Neuronal stem cell (in vitro differentiated cells): ENCODE measurements at regions not wholly inside any gene's neighbourhood (a gene's known extent, or its start where the extent isn't known, plus 50 kb on each side); places are given as distances from the start of the nearest gene placed in this dataset.
"Not testable (repeated sequence)": the region's sequence is repeated elsewhere in the genome, so short reads cannot be mapped to it uniquely, and the experiment has no call there.

Experiments used
- DNase-seq: peaks from one replicate; pipeline ENCODE4 v3.0.0-alpha.2; 2013; ENCODE audit warnings: low spot score
- H2AFZ ChIP-seq: one replicate; pipeline ENCODE4 v1.6.1; 2013; ENCODE audit warnings: mild to moderate bottlenecking, low read length, inconsistent platforms
- H2AK5ac ChIP-seq: 2 replicates; pipeline ENCODE4 v1.6.1; 2013; ENCODE audit warnings: low read depth, mild to moderate bottlenecking, inconsistent platforms, low read length, moderate library complexity, mixed read lengths
- H2BK120ac ChIP-seq: 2 replicates; pipeline ENCODE4 v1.6.1; 2013; ENCODE audit warnings: low read depth, mild to moderate bottlenecking, inconsistent platforms, low read length, moderate library complexity, mixed read lengths
- H2BK12ac ChIP-seq: one replicate; pipeline ENCODE4 v1.6.1; 2013; ENCODE audit warnings: low read length, inconsistent platforms
- H2BK15ac ChIP-seq: 2 replicates; pipeline ENCODE4 v1.6.1; 2013; ENCODE audit warnings: mild to moderate bottlenecking, low read length, inconsistent platforms, mixed read lengths
- H2BK5ac ChIP-seq: one replicate; pipeline ENCODE4 v1.6.1; 2013; ENCODE audit warnings: inconsistent platforms, mild to moderate bottlenecking, low read length, moderate library complexity
- H3K14ac ChIP-seq: one replicate; pipeline ENCODE4 v1.6.1; 2013; ENCODE audit warnings: low read length, inconsistent platforms
- H3K18ac ChIP-seq: 2 replicates; pipeline ENCODE4 v1.6.1; 2013; ENCODE audit warnings: low read length, inconsistent platforms
- H3K23ac ChIP-seq: 2 replicates; pipeline ENCODE4 v1.6.1; 2013; ENCODE audit warnings: low read depth, mild to moderate bottlenecking, mixed read lengths, low read length, inconsistent platforms; ENCODE audit not compliant: poor library complexity
- H3K27ac ChIP-seq: replicated peaks from 3 replicates; pipeline ENCODE4 v1.5.1; 2013; ENCODE audit warnings: low read length, inconsistent platforms
- H3K27me3 ChIP-seq, 3 experiments: 2 replicates each; pipeline ENCODE4 v1.6.1; 2013; ENCODE audit warnings: low read length in 3 of 3, mild to moderate bottlenecking in 2 of 3, inconsistent platforms in 1 of 3, low read depth in 1 of 3, mixed read lengths in 1 of 3, moderate library complexity in 1 of 3; ENCODE audit not compliant: control insufficient read depth in 3 of 3, insufficient read depth in 3 of 3
- H3K36me3 ChIP-seq, 2 donors: replicated peaks in 1 of 2; 2 replicates each; pipeline ENCODE4 v1.6.1; 2013; ENCODE audit warnings: low read length in 2 of 2; ENCODE audit not compliant: control insufficient read depth in 2 of 2, insufficient read depth in 2 of 2
- H3K4ac ChIP-seq: 2 replicates; pipeline ENCODE4 v1.6.1; 2013; ENCODE audit warnings: inconsistent platforms, mild to moderate bottlenecking, low read length, moderate library complexity
- H3K4me1 ChIP-seq, 2 donors: 1 replicate in 1 of 2; 2 replicates in 1 of 2; pipeline ENCODE4 v1.6.1; 2013; ENCODE audit warnings: low read length in 2 of 2, low read depth in 1 of 2; ENCODE audit not compliant: control insufficient read depth in 2 of 2, insufficient read depth in 1 of 2
- H3K4me2 ChIP-seq: one replicate; pipeline ENCODE4 v1.6.1; 2013; ENCODE audit warnings: mild to moderate bottlenecking, low read length, inconsistent platforms; ENCODE audit not compliant: insufficient read depth, poor library complexity, severe bottlenecking
- H3K4me3 ChIP-seq, 2 donors: 2 replicates each; pipeline ENCODE4 v1.5.1; 2013; ENCODE audit warnings: low read length in 2 of 2, mild to moderate bottlenecking in 2 of 2, inconsistent platforms in 1 of 2, moderate library complexity in 1 of 2
- H3K79me1 ChIP-seq: one replicate; pipeline ENCODE4 v1.6.1; 2013; ENCODE audit warnings: low read depth, mild to moderate bottlenecking, inconsistent platforms, low read length, moderate library complexity
- H3K9ac ChIP-seq: one replicate; pipeline ENCODE4 v1.6.1; 2013; ENCODE audit warnings: mild to moderate bottlenecking, low read depth, low read length, inconsistent platforms; ENCODE audit not compliant: poor library complexity
- H3K9me3 ChIP-seq, 2 donors: replicated peaks in 1 of 2; 2 replicates each; pipeline versions ENCODE3 to v1.6.1; 2013; ENCODE audit warnings: low read length in 2 of 2, mild to moderate bottlenecking in 2 of 2, inconsistent platforms in 1 of 2, low read depth in 1 of 2, mixed read lengths in 1 of 2, moderate library complexity in 1 of 2; ENCODE audit not compliant: control insufficient read depth in 2 of 2, insufficient read depth in 1 of 2
- H4K8ac ChIP-seq: one replicate; pipeline ENCODE4 v1.6.1; 2013; ENCODE audit warnings: low read depth, mild to moderate bottlenecking, inconsistent platforms, low read length, moderate library complexity
- H4K91ac ChIP-seq: one replicate; pipeline ENCODE4 v1.6.1; 2013; ENCODE audit warnings: low read length, low read depth, mild to moderate bottlenecking, inconsistent platforms; ENCODE audit not compliant: poor library complexity
- WGBS, 2 donors: extraction: QIAGEN DNeasy Blood & Tissue Kit; methylation state at CpG; one replicate each; pipeline ENCODE4 v1.1.7; 2013; ENCODE audit warnings: missing lambda C conversion rate in 2 of 2, mixed read lengths in 1 of 2; ENCODE audit not compliant: insufficient read length in 2 of 2, insufficient replicate concordance in 1 of 2; ENCODE audit errors: extremely low coverage in 2 of 2; 5-methylcytosine and 5-hydroxymethylcytosine counted together

DNA sequence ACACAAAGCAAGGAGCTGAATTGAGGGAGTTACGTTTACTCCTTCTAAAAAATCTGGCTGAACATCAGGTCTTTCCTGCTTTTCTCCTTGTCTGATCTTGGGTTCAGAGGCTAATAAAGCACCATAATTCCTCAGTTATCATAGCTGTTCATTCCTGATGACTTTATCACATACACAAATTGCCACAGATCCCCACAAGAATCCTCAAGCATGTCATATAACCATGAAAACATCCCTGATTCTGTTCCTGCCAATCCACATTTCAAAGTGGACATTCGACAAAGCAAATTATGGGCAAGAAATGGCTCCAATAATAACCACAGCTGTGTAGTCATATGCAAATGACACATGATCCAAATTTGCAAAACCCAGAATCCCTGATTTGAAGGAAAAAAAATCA, 321.3 kb downstream of the MEX3B start:
- Histone ChIP-seq H3K79me1 (no peaks in the 10 kb centered on the region), H3K9ac (no peak overlapping the region), H2BK120ac (no peak overlapping the region), H2BK15ac (no peak overlapping the region), H3K4me1 (no peaks in the 10 kb centered on the region), H3K14ac (no peak overlapping the region), H4K91ac (no peak overlapping the region), H2BK5ac (no peak overlapping the region), H3K36me3 (no peaks in the 10 kb centered on the region), H2BK12ac (no peak overlapping the region), H3K18ac (no peak overlapping the region), H3K4me2 (no peak overlapping the region), H3K27ac (no peak overlapping the region), H4K8ac (no peak overlapping the region), H3K23ac (no peak overlapping the region), H3K4me3 (no peak overlapping the region), H2AFZ (no peak overlapping the region), H3K9me3 (peaks cover 0 to 6% of the 10 kb centered on the region in 2 donors), H3K27me3 (no peaks in the 10 kb centered on the region), H2AK5ac (no peak overlapping the region), H3K4ac (no peak overlapping the region)
- no peak for DNase-seq
- WGBS, 2 donors: no CpG with 5 or more reads among the region's 2 CpGs

- Histone ChIP-seq H2BK15ac (no peak overlapping the region), H2AK5ac (no peak overlapping the region), H2BK12ac (no peak overlapping the region), H3K4me3 (no peak overlapping the region), H4K8ac (no peak overlapping the region), H2AFZ (no peak overlapping the region), H3K9me3 (peaks cover 0 to 6% of the 10 kb centered on the region in 2 donors), H3K27ac (no peak overlapping the region), H3K36me3 (no peaks in the 10 kb centered on the region), H3K14ac (no peak overlapping the region), H3K23ac (no peak overlapping the region), H4K91ac (no peak overlapping the region), H3K4me1 (no peaks in the 10 kb centered on the region), H3K4ac (no peak overlapping the region), H3K18ac (no peak overlapping the region), H3K79me1 (no peaks in the 10 kb centered on the region), H2BK5ac (no peak overlapping the region), H2BK120ac (no peak overlapping the region), H3K27me3 (no peaks in the 10 kb centered on the region), H3K9ac (no peak overlapping the region), H3K4me2 (no peak overlapping the region)
- no peak for DNase-seq
- WGBS, 2 donors: no CpG with 5 or more reads among the region's 3 CpGs
Measured at GRCh38 chr15:81723701-81724100, 322.1 kb downstream of the MEX3B start.

DNA sequence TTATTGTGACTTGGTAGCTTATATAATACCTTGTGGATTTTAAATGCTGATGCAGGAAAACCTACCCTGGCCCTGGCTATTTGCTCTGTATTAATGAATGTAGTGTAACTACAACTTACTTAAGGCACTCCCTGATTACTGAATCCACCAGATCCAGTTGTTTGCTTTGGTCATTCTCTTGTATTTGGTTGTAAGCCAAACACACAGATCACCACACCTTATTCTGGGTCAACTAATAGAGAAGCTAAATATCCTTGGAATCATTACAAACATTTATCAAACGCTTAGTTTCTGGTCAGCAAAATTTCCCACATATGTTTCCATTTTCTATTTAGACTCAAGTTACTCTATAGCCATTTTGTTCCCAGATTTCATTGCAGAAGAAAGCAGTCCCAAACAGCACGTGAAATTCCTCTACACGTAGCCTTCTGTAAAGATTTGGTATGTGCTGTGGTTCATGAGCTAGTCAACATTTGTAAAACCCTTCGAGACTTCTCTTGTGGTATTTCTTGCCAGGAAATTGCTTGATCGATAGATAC, 322.6 kb downstream of the MEX3B start:
- Histone ChIP-seq H2BK120ac (no peak overlapping the region), H3K4ac (no peak overlapping the region), H4K91ac (no peak overlapping the region), H2AK5ac (no peak overlapping the region), H3K27ac (no peak overlapping the region), H3K4me3 (no peak overlapping the region), H3K18ac (no peak overlapping the region), H2BK5ac (no peak overlapping the region), H2AFZ (no peak overlapping the region), H3K4me1 (no peaks in the 10 kb centered on the region), H3K4me2 (no peak overlapping the region), H3K9me3 (peaks cover 0 to 6% of the 10 kb centered on the region in 2 donors), H3K23ac (no peak overlapping the region), H3K9ac (no peak overlapping the region), H2BK12ac (no peak overlapping the region), H3K79me1 (no peaks in the 10 kb centered on the region), H2BK15ac (no peak overlapping the region), H3K14ac (no peak overlapping the region), H3K27me3 (no peaks in the 10 kb centered on the region), H4K8ac (no peak overlapping the region), H3K36me3 (no peaks in the 10 kb centered on the region)
- DNase-seq: no peak
- WGBS, 2 donors: no CpG with 5 or more reads among the region's 5 CpGs

GRCh38 chr15:81716468-81716867, 329.4 kb downstream of the MEX3B start:
- H3K9ac ChIP-seq, H2AFZ ChIP-seq, H3K9me3 ChIP-seq, H3K4me2 ChIP-seq, H3K14ac ChIP-seq, H3K18ac ChIP-seq, H3K27ac ChIP-seq, H4K8ac ChIP-seq, H3K4me3 ChIP-seq, DNase-seq, H3K36me3 ChIP-seq, H3K27me3 ChIP-seq, H2BK15ac ChIP-seq, H2BK120ac ChIP-seq, H3K23ac ChIP-seq, H3K79me1 ChIP-seq, H2BK5ac ChIP-seq, H4K91ac ChIP-seq, H3K4ac ChIP-seq, H3K4me1 ChIP-seq, H2AK5ac ChIP-seq, H2BK12ac ChIP-seq: not testable (repeated sequence)
- WGBS, 2 donors: no CpG with 5 or more reads among the region's 2 CpGs
